ENCODE measurements at regions not wholly inside any gene's neighbourhood (a gene's known extent, or its start where the extent isn't known, plus 50 kb on each side); places are given as distances from the start of the nearest gene placed in this dataset.

DNA sequence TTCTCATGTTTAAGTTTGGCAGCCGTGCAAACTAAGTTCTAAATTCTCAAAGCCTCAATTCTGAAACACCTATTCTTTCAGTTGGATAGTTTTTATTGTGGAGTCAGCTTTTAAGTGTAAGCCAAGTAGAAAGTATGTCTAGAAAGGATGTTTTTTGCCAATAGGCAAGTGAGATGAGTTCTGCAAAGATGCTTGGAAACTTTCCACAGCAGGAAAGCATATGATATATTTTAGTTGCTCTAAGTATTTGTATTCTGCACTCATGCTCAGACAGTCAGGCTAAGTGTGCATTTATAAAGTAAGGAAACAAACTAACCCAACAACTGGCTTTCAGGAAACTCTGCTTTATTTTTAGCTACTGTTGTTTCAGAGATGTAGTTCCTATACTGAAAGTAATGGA is 67.3 kb upstream of the CDH18 start:
- Histone ChIP-seq H3K4me1 (ENCODE audit: control insufficient read depth, insufficient read depth, low read length) (no peaks in the 10 kb centered on the region), H3K27me3 (ENCODE audit: control insufficient read depth, insufficient read depth, low read length) (no peaks in the 10 kb centered on the region), H3K4me3 (ENCODE audit: low read depth in 2 of 2, low read length in 2 of 2) (no peak overlapping the region), H3K27ac (ENCODE audit: low read length) (no peak overlapping the region), H3K36me3 (ENCODE audit: control insufficient read depth, insufficient read depth, low read length) (no peaks in the 10 kb centered on the region), H3K9me3 (ENCODE audit: control insufficient read depth, insufficient read depth, low read depth, low read length) (no peaks in the 10 kb centered on the region)
- in situ Hi-C loops (cut with HindIII; ENCODE audit: low pct_unique_long_range_greater_than_20kb, low sequenced_read_pairs) = no loop called here
- no TSS peak for BruUV-seq (replicated peaks)
- ChIA-PET POLR2A (no interaction called here), CTCF (no interaction called here)
- ATAC-seq (no peak), DNase-seq (ENCODE audit: low read depth, low spot score) (no peak)
- intact Hi-C loops (cut with micrococcal nuclease; ENCODE audit: unreplicated experiment) = no loop called here
- no peak for TF ChIP-seq SIN3A (IDR thresholded peaks at IDR 0.05; ENCODE audit: borderline replicate concordance, insufficient read depth, low read depth, low read length)

DNA sequence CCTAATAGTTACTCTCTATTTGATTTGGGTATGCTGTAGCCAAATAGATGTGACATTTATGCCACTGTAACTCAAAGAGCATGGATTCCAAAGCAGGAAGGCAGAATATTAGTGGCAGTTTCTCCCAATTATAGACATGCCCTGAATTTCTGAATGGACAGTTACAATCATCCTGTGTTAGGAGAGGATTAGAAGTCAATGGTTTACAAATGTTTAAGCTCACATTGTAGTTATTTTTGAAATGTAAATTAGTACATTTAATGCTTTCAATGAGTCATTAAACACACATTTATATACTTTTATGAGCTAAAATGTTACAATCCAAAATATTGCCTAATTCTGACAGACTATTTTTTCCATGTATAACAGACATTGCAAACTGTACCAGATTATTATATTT is 62.3 kb upstream of the CDH18 start:
- POLR2A ChIA-PET = no interaction called here
- Histone ChIP-seq H3K27me3 (ENCODE audit: control insufficient read depth, insufficient read depth, low read length) (no peaks in the 10 kb centered on the region), H3K4me3 (ENCODE audit: low read depth in 2 of 2, low read length in 2 of 2) (no peak overlapping the region), H3K4me1 (ENCODE audit: control insufficient read depth, insufficient read depth, low read length) (no peaks in the 10 kb centered on the region), H3K27ac (ENCODE audit: low read length) (no peak overlapping the region), H3K36me3 (ENCODE audit: control insufficient read depth, insufficient read depth, low read length) (no peaks in the 10 kb centered on the region), H3K9me3 (ENCODE audit: control insufficient read depth, insufficient read depth, low read depth, low read length) (no peaks in the 10 kb centered on the region)
- CTCF ChIA-PET = no interaction called here
- ATAC-seq = no peak
- in situ Hi-C loops (cut with HindIII; ENCODE audit: low pct_unique_long_range_greater_than_20kb, low sequenced_read_pairs) (no loop called here), intact Hi-C loops (cut with micrococcal nuclease; ENCODE audit: unreplicated experiment) (no loop called here)
- no peak for DNase-seq (ENCODE audit: low read depth, low spot score)
- BruUV-seq (replicated peaks) = no TSS peak
- TF ChIP-seq TCF7L2 (IDR thresholded peaks at IDR 0.05; ENCODE audit: low read depth, low read length) (no peak), SIN3A (IDR thresholded peaks at IDR 0.05; ENCODE audit: borderline replicate concordance, insufficient read depth, low read depth, low read length) (no peak), POLR2AphosphoS5 (IDR thresholded peaks at IDR 0.05; ENCODE audit: low read depth, low read length) (no peak)
- TF ChIP-seq, protein P1, sequence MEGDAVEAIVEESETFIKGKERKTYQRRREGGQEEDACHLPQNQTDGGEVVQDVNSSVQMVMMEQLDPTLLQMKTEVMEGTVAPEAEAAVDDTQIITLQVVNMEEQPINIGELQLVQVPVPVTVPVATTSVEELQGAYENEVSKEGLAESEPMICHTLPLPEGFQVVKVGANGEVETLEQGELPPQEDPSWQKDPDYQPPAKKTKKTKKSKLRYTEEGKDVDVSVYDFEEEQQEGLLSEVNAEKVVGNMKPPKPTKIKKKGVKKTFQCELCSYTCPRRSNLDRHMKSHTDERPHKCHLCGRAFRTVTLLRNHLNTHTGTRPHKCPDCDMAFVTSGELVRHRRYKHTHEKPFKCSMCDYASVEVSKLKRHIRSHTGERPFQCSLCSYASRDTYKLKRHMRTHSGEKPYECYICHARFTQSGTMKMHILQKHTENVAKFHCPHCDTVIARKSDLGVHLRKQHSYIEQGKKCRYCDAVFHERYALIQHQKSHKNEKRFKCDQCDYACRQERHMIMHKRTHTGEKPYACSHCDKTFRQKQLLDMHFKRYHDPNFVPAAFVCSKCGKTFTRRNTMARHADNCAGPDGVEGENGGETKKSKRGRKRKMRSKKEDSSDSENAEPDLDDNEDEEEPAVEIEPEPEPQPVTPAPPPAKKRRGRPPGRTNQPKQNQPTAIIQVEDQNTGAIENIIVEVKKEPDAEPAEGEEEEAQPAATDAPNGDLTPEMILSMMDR (IDR thresholded peaks at IDR 0.05) = no peak
- TF ChIP-seq, protein P2, sequence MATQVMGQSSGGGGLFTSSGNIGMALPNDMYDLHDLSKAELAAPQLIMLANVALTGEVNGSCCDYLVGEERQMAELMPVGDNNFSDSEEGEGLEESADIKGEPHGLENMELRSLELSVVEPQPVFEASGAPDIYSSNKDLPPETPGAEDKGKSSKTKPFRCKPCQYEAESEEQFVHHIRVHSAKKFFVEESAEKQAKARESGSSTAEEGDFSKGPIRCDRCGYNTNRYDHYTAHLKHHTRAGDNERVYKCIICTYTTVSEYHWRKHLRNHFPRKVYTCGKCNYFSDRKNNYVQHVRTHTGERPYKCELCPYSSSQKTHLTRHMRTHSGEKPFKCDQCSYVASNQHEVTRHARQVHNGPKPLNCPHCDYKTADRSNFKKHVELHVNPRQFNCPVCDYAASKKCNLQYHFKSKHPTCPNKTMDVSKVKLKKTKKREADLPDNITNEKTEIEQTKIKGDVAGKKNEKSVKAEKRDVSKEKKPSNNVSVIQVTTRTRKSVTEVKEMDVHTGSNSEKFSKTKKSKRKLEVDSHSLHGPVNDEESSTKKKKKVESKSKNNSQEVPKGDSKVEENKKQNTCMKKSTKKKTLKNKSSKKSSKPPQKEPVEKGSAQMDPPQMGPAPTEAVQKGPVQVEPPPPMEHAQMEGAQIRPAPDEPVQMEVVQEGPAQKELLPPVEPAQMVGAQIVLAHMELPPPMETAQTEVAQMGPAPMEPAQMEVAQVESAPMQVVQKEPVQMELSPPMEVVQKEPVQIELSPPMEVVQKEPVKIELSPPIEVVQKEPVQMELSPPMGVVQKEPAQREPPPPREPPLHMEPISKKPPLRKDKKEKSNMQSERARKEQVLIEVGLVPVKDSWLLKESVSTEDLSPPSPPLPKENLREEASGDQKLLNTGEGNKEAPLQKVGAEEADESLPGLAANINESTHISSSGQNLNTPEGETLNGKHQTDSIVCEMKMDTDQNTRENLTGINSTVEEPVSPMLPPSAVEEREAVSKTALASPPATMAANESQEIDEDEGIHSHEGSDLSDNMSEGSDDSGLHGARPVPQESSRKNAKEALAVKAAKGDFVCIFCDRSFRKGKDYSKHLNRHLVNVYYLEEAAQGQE (IDR thresholded peaks at IDR 0.05; ENCODE audit: insufficient read depth in 1 of 2, low read depth in 2 of 2, low read length in 1 of 2) = no peak

DNA sequence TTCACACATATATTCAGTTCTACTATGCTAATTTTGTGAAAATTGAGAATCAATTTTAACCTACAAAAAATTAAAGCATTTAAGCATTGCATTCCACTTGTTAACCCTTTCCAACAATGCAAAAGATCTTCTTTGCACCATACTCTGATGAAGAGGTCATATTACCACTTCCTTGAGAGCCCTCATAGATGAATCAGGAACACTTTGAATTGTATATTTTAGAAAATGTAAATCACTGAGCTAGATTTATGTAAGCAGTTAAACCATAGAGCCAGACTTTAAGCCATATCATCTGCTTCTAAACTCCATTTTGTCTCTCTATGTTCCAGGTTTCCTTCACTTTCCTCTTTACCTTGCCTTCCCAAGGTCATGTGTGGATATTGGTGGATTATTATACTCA is 56.5 kb upstream of the CDH18 start:
- TF ChIP-seq, protein P2 (IDR thresholded peaks at IDR 0.05; ENCODE audit: insufficient read depth in 1 of 2, low read depth in 2 of 2, low read length in 1 of 2) = no peak
- TF ChIP-seq TCF7L2 (IDR thresholded peaks at IDR 0.05; ENCODE audit: low read depth, low read length) (no peak), POLR2AphosphoS5 (IDR thresholded peaks at IDR 0.05; ENCODE audit: low read depth, low read length) (no peak), SIN3A (IDR thresholded peaks at IDR 0.05; ENCODE audit: borderline replicate concordance, insufficient read depth, low read depth, low read length) (no peak)
- TF ChIP-seq, protein P1 (IDR thresholded peaks at IDR 0.05) = no peak
- no peak for ATAC-seq
- no TSS peak for BruUV-seq (replicated peaks)
- H3K27ac ChIP-seq (ENCODE audit: low read length) = no peak overlapping the region
- no peak for DNase-seq (ENCODE audit: low read depth, low spot score)
- no peaks in the 10 kb centered on the region for H3K27me3 ChIP-seq (ENCODE audit: control insufficient read depth, insufficient read depth, low read length)
- ChIA-PET POLR2A (no interaction called here), CTCF (no interaction called here)
- no peaks in the 10 kb centered on the region for H3K4me1 ChIP-seq (ENCODE audit: control insufficient read depth, insufficient read depth, low read length)
- H3K9me3 ChIP-seq (ENCODE audit: control insufficient read depth, insufficient read depth, low read depth, low read length) = no peaks in the 10 kb centered on the region
- H3K4me3 ChIP-seq (ENCODE audit: low read depth in 2 of 2, low read length in 2 of 2) = no peak overlapping the region
- intact Hi-C loops (cut with micrococcal nuclease; ENCODE audit: unreplicated experiment) (no loop called here), in situ Hi-C loops (cut with HindIII; ENCODE audit: low pct_unique_long_range_greater_than_20kb, low sequenced_read_pairs) (no loop called here)
- no peaks in the 10 kb centered on the region for H3K36me3 ChIP-seq (ENCODE audit: control insufficient read depth, insufficient read depth, low read length)
